Kidney capillary endothelial cell (primary cell): ENCODE measurements at regions not wholly inside any gene's neighbourhood (a gene's known extent, or its start where the extent isn't known, plus 50 kb on each side); places are given as distances from the start of the nearest gene placed in this dataset.

Experiments used
- DNase-seq: peaks from one replicate; pipeline ENCODE4 v3.0.0-alpha.2; 2018; ENCODE audit warnings: low spot score

DNA sequence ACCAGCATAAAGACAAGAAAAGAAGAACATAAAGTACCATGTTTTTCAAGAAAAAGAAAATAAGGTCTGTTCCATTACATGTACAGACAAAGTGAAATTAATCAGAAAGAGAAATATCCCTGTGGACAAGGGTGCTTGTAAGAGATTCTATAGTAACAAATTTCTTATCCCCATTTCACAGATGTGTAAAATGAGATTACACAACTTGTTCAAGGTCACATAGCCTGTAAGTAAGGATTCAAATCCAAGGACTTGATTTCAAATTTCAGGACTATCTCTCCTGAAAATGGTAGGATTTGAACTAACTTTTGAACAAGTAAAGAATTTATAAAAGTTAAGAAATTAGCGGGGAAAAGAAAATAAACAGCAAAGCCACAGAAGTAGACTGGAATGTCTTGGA is 248.2 kb upstream of the SLC39A10 start:
- no peak for DNase-seq

DNA sequence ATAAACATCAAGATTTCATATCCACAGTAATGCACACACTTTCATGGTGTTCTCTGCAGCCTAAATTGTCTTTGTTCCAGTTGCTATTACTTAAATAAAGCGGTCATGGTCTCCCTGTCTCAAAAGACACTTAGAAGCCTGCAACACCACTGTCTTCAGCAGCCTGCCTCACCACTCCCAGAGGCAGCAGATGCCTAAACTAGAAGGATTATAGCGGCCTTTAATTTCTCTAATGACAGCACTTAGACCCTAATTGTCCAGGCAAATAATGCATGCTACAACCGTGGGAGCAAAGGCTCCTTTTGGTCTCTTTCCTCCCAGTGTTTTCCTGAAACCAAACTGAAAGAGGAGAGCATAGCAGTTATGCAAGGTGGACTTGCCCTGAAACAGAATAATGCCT is 248.8 kb upstream of the SLC39A10 start:
- no peak for DNase-seq

DNA sequence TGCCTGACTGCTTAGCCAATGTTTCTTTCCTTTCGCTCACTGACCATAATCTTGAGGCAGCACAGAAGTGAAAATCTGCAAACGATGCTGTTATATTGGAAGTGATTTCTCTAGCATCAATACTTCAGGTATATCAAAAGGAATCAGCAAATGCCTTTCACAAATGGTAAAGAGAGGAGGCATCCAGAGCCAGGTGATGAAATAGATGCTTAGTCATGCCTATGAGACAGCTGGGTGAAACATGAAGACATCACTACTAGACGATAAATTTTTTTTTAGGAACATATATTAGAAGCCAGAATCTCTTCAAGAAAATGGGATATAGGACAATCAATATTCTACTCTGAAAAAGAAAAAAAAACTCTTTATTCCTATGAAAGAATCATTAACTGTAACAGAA is 249.2 kb upstream of the SLC39A10 start:
- DNase-seq = no peak

DNA sequence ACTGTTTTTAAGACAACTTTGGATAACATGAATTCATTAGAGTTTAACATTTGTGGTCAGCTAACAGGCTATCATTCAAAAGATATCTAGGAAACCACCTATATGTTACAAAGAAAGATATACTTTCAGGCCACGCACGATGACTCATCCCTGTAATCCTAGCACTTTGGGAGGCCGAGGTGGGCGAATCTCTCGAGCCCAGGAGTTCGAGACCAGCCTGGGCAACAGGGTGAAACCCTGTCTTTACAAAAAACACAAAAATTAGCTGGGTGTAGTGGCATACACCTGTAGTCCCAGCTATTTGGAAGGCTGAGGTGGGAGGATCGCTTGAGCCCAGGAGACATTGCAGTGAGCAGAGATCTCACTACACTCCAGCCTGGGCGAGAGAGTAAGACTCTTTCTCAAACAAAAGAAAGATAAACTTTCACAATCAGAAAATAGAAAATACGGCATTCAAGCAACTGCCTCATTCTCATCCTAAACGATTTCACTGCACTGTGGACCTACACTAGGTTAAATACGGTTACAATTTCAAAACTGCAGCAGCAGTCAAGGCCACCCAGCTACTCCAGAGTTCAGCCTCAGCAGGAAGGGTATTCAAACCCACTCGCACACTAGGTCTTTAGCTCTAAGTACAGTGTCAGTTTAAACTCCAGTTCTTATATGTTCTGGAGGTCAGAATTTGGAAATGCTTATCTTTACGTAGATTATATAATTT is 250.0 kb upstream of the SLC39A10 start:
- DNase-seq = no peak

DNA sequence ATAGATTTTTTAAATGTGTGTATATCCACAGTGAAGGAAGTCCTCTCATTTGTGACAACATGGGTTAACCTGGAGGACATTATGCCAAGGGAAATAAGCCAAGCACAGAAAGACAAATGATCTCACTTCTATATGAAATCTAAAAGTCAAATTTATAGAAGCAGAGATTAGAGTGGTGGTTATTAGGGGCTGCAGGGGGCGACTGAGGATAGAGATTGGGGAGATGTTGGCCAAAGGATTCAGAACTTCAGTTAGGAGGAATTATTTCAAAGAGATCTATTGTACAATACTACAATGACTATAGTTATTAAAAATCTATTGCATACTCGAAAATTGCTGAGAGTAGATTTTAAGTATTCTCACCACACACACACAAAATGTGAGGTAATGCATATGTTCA is 252.4 kb upstream of the SLC39A10 start:
- no peak for DNase-seq

- DNase-seq = no peak
These were observed 260.5 kb upstream of the SLC39A10 start for GRCh38 chr2:195396479-195396878.

- no peak for DNase-seq
These were observed 261.7 kb upstream of the SLC39A10 start for GRCh38 chr2:195395362-195395761.

DNA sequence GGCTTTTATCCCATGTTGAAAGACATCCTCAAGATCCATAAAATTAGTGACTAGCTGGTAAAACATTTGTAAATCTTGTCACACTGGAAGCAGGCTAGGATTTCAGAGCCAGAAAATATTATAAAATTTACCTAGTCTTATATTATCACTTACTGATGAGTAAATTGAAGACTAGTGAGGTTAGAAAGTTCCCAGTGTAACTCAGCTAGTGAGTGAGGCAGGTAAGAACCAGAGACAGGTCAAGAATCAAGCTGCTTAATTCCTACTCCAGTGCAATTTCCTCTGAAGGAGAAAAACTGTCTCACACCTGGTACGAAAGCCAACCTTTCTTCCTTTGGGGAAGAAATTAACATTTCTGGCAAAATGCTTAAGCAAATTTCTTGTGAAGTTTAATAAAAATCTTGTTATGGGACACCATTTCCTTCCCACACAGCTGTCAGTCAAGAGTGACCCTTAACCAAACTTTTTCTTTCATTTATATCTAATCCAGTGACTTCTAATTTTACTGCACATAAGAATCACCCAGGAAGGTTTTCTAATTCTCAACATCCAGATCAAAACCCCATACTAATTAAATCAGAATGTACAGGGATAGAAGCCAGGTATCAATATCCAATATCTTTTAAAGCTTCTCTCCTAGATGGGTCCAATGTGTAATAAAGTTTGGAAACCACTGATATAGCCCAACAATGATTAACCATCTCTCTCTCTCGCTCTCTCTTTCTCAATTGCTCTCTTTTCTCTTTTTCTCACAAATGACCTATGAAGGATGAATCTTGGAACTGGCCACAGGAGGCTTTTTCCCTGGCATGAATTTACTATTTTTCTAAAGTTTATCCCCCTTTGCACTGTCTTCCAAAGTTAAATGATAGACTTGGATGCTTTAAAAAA is 264.3 kb upstream of the SLC39A10 start:
- DNase-seq = no peak

GRCh38 chr2:195390686-195391321 is 266.2 kb upstream of the SLC39A10 start:
- DNase-seq = no peak

DNA sequence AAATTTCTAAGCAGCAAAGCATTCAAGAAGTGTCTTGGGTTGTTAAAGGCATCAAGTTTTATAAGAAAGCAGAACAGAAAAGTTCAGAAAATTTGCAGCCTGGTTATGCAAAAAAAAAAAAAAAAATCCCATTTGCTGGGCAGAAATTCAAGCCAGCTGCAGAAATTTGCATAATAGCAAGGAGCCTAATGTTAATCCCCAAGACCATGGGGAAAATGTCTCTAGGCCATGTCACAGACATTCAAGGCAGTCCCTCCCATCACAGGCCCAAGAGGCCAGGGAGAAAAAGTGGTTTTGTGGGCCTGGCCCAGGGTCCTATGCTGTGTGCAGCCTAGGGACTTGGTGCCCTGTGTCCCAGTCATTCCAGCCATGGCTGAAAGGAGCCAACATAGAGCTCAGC is 269.0 kb upstream of the SLC39A10 start:
- DNase-seq = no peak

DNA sequence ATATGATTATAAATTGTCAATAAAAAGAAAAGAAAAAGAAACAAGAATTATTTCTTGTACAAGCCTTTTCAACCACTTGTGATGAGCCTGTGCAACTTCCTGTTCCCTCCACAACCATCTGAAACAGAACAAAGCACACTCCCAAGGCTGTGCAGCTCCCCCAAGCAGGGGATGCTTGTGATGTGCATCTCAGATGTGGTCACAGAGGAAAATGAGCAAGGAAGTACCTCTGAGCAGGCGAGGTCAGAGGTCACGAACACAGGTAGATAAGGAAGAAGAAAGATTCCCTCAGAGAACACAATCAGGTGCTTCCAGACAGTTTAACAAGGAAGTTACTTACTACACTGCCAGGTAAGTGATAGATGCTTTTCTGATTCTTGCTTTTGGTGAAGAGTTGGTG is 274.8 kb upstream of the SLC39A10 start:
- no peak for DNase-seq

DNA sequence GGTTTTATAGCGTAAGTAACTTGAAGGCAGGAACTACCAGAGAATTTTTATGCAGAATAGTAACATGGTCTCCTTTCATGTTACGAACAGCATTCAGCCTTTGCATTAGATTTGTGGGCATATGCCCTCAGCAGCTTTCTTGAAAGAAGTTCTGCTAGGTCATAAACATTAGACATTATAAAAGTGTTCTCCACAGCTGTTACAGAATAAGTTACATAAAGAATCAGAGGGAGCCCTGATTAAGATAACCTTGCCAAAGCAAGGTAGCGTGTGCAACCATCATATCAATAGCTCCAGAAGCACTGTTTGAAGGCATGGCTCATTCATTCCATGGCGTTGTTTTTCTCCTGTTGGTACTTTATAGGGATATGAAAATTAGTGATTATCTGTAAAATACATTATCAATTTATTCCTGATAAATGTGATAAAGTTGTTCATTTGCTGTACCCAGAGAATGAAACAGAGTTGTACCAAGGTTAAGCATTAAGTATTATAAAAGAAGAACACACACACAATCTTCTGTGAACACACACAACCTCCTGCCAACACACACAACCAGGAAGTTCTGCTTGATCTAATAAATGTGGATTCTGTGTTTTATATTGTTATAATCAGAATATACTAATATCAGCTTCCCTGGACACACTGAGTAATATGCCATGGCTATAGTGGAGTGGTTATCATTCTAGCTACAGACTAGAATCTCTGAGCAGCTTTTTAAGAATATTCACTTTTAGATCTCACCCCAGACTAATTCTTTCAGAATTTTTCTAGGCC is 286.7 kb upstream of the SLC39A10 start:
- DNase-seq = no peak

- no peak for DNase-seq
These were observed 287.8 kb upstream of the SLC39A10 start for GRCh38 chr2:195369218-195369587.

DNA sequence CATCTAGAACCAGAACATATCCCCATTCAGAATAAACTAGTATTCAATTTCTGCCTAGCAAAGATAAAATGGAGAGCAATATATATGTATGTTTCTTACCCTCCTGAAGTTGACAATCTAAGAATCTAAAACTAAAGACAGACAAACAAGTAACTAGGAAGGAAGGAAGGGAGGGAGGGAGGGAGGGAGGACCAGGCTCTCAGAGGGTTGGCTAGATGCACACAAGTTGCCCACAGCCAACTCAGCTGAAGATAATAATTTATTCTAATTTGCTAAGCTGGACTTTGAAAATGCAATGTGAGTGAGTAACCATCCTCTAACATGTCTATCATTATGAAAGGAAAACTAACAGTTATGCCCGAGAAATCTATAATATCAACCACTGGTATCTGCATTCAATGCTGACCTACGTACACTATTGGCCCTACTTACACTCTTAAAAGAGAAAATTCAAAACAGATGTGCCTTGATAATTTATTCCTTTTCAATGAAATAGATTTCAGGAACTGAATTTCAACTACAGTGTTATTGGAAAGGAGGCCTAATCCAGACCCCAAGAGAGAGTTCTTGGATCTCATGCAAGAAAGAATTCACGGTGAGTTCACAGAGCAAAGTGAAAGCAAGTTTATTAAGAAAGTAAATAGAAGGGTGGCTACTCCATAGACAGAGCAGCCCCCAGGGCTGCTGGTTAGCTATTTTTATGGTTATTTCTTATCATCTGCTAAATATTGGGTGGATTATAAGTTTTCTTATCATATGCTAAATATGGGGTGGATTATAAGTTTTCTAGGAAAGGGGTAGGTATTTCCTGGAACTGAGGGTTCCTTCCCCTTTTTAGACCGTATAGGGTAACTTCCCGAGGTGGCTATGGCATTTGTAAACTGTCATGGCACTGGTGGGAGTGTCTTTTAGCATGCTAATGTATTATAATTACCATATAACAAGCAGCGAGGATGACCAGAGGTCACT is 288.5 kb upstream of the SLC39A10 start:
- no peak for DNase-seq

DNA sequence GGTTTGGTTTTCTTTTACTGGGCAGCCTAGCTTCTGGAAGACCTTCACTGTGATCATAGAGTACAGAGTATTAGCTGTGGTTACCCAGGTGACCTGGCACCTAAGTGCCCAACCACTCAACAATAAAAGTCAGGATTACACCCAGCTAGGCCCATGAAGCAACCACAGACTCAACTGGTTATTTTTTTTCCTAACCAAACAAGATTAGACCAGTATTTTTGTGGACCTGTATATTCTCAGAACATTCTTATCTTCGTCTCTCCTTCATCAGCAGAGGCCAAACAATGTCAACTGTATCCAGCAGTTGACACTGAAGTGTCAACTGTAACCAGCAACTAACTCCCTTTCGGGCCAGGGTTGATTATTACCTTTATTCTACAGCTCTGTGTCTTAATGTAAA is 289.2 kb upstream of the SLC39A10 start:
- no peak for DNase-seq

DNA sequence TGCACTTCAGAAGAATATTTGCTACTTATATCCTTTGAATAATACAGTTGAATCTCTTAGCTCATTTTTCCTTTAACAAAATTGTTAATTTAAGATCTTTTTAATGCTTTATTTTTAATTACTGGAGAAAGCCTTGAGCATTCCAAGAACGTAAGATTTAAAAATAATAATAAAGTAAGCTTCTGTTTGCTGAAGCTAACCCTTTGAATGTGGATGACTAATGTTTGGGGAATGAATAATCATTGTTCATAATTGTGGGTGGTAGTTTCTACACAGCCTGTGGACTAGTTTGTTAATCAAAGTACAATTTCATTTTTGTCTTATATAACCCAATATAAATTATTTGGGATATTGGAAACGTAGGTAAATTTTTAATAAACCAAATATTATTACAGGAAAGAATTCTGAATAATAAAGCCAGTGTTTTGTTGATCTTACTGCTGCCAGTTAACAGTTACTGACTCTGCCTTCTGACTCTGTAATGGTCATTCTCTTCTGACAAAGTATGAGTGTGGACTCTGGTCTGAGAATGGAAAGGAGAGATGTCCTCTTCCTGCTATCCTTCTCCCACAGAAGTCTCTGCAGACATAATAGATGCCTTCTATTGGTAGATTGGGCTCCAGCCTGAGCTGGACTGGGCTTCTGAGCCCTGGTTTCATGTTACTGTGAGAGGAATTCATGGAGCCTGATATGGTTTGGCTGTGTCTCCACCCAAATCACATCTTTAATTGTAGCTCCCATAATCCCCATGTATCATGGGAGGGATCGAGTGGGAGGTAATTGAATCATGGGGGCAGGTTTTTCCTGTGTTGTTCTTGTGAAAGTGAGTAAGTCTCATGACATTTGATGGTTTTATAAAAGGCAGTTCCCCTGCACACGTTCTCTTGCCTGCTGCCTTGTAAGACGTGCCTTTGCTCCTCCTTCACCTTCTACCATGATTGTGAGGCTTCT is 292.7 kb upstream of the SLC39A10 start:
- peak; percentile 63 for DNase-seq

- DNase-seq = no peak
These were observed 293.5 kb upstream of the SLC39A10 start for GRCh38 chr2:195363496-195363895.

- DNase-seq = no peak
These were observed 296.8 kb upstream of the SLC39A10 start for GRCh38 chr2:195360242-195360641.

DNA sequence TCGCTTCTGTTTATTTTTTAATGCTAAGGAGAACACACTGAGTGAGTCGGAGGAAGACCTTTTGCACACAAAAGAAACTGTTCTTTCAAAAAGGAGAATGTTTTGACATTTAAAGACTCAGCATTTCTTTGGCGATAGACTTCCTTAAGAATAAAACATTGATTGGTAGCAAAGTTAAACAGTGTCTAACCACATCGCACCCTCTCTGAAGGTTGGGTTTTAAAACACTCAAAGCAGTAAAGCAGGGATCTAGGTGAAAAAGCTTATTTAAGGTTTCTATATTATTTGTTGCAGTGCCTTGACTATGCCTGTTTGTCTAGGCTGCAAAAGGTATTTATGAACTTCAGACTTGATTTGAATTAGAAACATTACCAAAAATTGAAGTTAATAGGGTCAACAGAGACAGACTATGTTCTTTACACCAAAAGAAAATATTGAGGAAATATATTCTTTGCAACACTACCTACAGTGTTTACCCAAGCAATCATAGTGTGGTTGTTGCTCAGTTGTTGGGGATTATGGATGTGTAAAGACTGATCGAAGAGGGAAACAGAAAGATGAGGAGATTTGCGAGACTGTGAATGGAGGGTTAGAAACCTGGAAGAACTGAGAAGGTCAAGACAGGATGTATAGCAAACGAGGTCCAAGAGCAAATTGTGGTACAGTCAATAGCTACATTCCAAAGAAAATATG is 297.8 kb upstream of the SLC39A10 start:
- DNase-seq = no peak
